HG03558 (cell line): ENCODE measurements at regions not wholly inside any gene's neighbourhood (a gene's known extent, or its start where the extent isn't known, plus 50 kb on each side); places are given as distances from the start of the nearest gene placed in this dataset.
"Not testable (repeated sequence)": the region's sequence is repeated elsewhere in the genome, so short reads cannot be mapped to it uniquely, and the experiment has no call there.

ENCODE experiments used
- ATAC-seq: cut with Tn5 transposase; IDR thresholded peaks from one replicate; pipeline ENCODE4 v1.9.1; 2021; ENCODE audit warnings: moderate number of reproducible peaks; ENCODE audit not compliant: unreplicated experiment; ENCODE audit errors: extremely low read depth

GRCh38 chr3:35262406-35262805 lies 376.9 kb upstream of the ARPP21 start:
- ATAC-seq, result no peak

DNA sequence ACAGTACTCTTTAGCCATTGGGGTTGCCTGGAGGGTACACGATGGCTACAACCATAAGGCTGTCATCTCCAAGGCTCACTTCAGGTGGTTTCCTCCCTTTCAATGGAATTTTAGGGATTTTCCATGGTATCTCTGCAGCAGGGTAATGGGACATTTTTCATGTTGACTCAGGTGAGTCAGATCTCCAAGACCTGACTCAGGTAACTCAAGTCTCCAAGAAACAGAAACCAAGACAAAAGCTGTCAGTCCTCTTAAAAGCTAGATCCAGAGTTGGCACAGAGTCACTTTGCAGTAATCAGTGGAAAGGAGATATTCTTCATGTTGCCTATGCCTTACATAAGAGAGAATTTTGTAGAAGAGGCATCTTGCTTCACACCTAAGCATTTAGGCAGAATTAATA lies 375.8 kb upstream of the ARPP21 start:
- ATAC-seq, result no peak

DNA sequence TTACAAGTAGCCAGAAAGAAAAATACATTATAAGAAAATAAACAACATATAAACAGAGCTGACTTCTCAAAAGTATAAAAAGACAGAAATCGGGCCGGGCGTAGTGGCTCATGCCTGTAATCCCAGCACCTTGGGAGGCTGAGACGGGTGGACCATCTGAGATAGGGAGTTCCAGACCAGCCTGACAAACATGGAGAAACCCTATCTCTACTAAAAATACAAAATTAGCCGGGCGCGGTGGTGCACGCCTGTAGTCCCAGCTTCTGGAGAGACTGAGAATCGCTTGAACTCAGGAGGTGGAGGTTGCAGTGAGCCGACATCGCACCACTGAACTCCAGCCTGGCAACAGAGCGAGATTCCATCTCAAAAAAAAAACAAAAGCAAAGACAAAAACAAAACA lies 373.3 kb upstream of the ARPP21 start:
- not testable (repeated sequence) for ATAC-seq

DNA sequence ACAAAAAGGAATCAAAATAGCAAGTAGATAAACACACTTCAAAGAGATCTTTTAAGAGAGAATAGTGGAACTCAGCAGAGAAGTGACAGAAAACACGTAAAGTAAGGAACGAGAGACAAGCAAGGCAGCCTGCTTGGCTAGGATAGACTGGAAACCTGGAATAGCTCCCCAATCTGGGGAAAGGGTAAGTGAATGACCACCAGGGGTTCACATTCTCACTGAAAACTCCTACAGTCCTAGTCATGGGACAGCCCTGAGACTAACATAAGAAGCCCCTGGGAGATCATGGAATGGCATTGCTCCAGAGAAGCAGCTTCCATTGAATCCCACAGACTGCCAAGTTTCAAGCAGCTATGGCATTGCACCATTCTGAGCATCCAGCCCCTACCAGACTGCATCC lies 363.6 kb upstream of the ARPP21 start:
- no peak for ATAC-seq

GRCh38 chr3:35276568-35276967 lies 362.8 kb upstream of the ARPP21 start:
- ATAC-seq, result no peak

GRCh38 chr3:35291471-35292236 lies 347.7 kb upstream of the ARPP21 start:
- no peak for ATAC-seq

- ATAC-seq, result no peak
Measured at GRCh38 chr3:35292568-35292967, 346.8 kb upstream of the ARPP21 start.

DNA sequence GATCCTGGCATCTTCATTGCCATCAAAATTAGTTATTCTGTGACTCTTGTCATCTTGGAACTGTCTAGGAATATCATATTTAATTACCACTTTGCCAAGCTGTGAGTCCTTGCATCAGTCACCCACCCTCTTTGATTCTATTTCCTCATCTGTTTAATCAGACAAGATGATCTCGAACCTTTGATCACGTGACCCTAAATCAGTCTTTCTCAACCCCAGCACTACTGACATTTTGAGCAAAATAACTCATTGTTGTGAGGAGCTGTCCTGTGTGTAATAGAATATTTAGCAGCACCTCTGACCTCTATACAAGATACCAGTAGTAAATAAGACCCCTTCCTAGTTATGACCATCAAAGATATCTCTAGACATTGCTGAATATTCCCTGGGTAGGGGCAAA lies 343.4 kb upstream of the ARPP21 start:
- no peak for ATAC-seq

DNA sequence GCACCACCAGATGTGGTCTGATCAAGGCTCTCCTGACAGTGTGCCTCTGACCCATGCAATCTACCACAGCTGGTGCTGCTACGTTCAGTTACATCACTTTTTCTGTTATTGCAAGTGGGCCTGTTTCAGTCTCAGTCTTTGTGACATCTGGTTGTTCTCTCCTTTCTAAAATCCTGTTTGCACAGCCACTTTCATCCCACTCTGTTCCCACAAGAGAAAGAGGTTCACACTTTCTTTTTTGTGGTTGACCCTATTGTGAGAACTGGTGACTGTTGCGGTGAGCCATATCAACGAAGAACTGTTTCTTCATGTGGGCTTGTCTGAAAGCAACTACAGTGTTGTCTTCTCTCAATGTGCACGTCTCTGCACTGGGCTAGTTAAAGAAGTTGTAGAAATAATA lies 342.8 kb upstream of the ARPP21 start:
- ATAC-seq, result no peak

DNA sequence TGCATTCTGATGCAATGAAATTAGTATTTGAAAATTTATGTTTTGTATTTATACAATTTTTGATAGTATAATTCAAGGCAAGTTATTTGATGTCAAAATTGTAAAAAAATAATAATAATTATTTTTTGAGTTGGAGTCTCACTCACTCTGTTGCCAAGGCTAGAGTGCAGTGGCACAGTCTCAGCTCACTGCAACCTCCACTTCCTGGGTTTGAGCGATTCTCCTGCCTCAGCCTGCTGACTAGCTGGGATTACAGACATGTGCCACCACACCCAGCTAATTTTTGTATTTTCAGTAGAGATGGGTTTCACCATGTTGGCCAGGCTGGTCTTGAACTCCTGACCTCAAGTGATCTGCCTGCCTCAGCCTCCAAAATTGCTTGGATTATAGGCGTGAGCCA lies 342.4 kb upstream of the ARPP21 start:
- ATAC-seq, result not testable (repeated sequence)

- no peak for ATAC-seq
Measured at GRCh38 chr3:35305406-35305805, 333.9 kb upstream of the ARPP21 start.

DNA sequence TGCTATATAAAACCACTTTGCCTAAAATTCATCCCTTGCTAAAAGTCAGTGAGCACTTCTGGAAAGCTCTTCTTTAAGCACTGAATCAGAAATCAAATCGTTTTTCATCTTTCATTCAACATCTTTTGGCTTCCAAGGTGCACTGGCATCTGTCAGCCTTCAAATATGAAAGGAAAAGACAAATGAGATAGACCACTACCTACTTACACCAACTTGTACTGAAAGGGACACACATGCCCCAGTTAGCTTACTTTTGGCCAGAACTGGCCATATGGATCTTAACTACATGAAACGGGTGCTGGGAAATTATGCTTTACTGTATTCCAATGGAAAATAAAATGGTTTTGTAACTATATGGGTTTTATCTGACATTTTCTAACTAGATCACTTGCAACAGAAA lies 332.0 kb upstream of the ARPP21 start:
- ATAC-seq, result no peak

GRCh38 chr3:35316841-35317240 lies 322.5 kb upstream of the ARPP21 start:
- ATAC-seq, result not testable (repeated sequence)

DNA sequence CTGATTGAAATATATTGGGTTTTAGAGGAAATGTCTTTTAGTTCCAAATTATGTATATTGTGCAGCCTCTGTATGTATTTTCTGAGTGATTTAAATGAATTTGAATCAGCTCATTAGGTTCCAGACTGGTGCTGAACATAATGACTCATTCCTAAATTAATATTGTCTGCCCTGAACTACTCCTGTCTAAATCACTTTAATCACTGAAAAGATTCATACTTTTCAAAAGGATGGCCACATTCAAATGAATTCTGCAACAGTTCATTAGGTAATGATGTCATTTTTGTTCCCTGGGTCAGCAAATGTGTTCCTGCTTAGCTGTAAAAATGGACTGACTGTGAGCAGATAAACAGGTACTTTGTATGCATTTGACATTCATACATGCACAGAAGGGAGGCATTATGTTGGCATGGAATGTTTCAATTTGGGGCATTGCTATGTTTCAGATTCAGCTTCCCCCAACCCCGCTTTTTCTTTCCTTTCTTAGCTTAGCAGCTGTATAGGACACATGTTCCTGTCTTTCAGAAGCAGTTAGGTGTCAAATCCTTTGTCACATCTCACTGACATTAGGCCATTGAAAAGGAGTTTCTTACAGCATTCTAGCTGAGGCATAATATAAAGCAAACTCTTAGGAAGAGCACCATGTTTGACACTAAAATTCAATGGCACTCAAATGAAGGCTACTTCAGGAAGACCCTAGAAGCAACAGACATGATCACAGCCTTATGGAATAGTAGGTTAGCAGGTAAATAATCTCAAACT lies 318.5 kb upstream of the ARPP21 start:
- ATAC-seq, result no peak

- no peak for ATAC-seq
Measured at GRCh38 chr3:35322070-35322469, 317.3 kb upstream of the ARPP21 start.

DNA sequence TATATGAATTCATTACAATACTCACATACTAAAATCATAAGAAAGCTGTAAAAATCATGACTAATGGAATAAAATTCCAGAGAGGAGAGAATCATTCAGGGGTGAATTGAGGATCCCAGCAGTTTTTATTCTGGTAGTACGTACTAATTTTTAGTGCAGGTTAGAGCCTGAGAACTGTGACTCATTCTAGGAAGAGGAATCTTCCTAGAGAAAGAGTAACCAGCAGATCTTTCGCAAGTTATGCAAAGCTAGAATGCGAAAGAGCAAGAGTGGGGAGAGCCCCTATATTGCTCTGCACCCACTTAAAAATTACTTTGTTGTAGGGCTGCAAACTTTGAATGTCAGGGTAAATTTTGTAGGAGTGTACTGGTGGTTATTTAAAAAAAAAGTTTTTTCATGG lies 303.6 kb upstream of the ARPP21 start:
- no peak for ATAC-seq

- no peak for ATAC-seq
Measured at GRCh38 chr3:35336601-35337000, 302.7 kb upstream of the ARPP21 start.

- no peak for ATAC-seq
Measured at GRCh38 chr3:35338186-35338585, 301.1 kb upstream of the ARPP21 start.

GRCh38 chr3:35380196-35380595 lies 259.1 kb upstream of the ARPP21 start:
- no peak for ATAC-seq

GRCh38 chr3:35383216-35383615 lies 256.1 kb upstream of the ARPP21 start:
- no peak for ATAC-seq

DNA sequence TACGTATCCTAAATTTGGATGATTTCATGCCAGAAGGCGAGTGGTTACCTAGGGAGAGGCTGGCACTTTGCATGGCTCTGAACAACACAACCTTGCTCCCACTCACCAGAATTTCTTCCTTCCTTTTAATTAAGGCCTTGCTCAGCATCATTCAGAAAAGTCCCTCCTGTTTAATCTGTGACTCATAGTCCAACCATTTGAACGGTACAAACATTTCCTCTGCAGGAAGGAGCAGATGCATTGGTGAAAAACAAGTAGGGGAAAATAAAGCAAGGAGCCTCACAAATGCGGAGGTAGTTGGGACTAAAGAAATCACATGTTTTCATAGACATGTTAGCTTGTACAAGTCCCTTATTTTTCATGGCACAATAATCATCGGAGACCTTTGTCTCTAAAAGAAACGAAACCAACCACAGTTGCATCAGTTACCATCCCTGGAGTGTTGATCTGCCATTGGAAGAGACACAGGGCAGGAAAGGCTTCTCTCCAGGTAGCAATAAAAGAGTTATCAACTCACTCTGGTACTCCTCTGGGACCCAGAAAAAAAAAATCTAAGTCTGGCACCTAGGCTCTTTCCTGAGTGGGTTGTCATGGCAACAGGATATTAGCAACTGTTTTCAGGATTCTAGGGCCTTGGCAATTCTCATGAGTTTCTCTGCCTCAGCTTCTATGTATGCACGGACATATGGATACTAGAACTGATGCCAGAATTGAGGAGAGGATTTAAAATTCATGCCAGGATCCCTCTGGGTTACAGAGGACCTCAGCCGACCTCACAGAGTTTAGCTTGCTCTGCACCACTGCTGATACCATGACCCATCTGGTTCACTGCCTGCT lies 255.4 kb upstream of the ARPP21 start:
- no peak for ATAC-seq
